ENCODE measurements at regions not wholly inside any gene's neighbourhood (a gene's known extent, or its start where the extent isn't known, plus 50 kb on each side); places are given as distances from the start of the nearest gene placed in this dataset.

GRCh38 chr1:116836099-116836498 is 73.6 kb upstream of the PTGFRN start:
- dilution Hi-C loops (cut with HindIII; ENCODE audit: low sequenced_read_pairs, unreplicated experiment) (no loop called here), intact Hi-C loops (cut with micrococcal nuclease) (no loop called here), in situ Hi-C loops (cut with MboI; ENCODE audit: low sequenced_read_pairs) (loop anchor here (5.0 kb wide), 1 partner anchor 51 kb away; no protein-coding TSS in a partner anchor)
- Histone ChIP-seq H2BK20ac (ENCODE audit: low read depth, low read length) (no peak overlapping the region), H3K79me1 (ENCODE audit: low read depth in 1 of 2, low read length in 2 of 2) (no peaks in the 10 kb centered on the region), H3K9me3 (ENCODE audit: control insufficient read depth, insufficient read depth, low read length) (no peaks in the 10 kb centered on the region), H3K4me3 (ENCODE audit: insufficient read depth, low read depth, low read length) (no peak overlapping the region), H3K36me3 (ENCODE audit: control insufficient read depth, insufficient read depth, low read length) (no peaks in the 10 kb centered on the region), H3K9ac (ENCODE audit: low read depth, low read length) (no peak overlapping the region), H4K20me1 (ENCODE audit: insufficient read depth, low read length) (no peaks in the 10 kb centered on the region), H3K9me1 (ENCODE audit: insufficient read depth, low read length) (no peaks in the 10 kb centered on the region), H2AFZ (replicated peaks; ENCODE audit: low read length, poor library complexity) (no peak overlapping the region), H2BK15ac (ENCODE audit: low read depth, low read length) (no peak overlapping the region), H3K23ac (ENCODE audit: low read depth, low read length) (no peak overlapping the region), H2AK9ac (replicated peaks; ENCODE audit: low read depth, low read length, poor library complexity) (no peak overlapping the region), H3K14ac (replicated peaks; ENCODE audit: low read depth, low read length) (no peak overlapping the region), H3K4me2 (ENCODE audit: low read depth, low read length) (no peak overlapping the region), H3K4ac (ENCODE audit: low read depth, low read length) (no peak overlapping the region), H4K91ac (ENCODE audit: insufficient read depth, low read depth, low read length) (no peak overlapping the region), H4K8ac (ENCODE audit: low read depth in 2 of 2, low read length in 2 of 2) (no peak overlapping the region), H3K4me1 (ENCODE audit: control insufficient read depth, insufficient read depth, low read length) (no peaks in the 10 kb centered on the region), H3K27me3 (ENCODE audit: control insufficient read depth, insufficient read depth, low read length) (peaks cover 5% of the 10 kb centered on the region; the same call in 1 of the 2 replicates), H2BK120ac (ENCODE audit: low read depth, low read length) (no peak overlapping the region), H3K56ac (ENCODE audit: extremely low read depth, insufficient read depth, low read length) (no peak overlapping the region), H2AK5ac (ENCODE audit: low read depth, low read length) (no peak overlapping the region), H2BK5ac (ENCODE audit: low read depth, low read length, poor library complexity, severe bottlenecking) (no peak overlapping the region), H4K5ac (ENCODE audit: low read depth, low read length) (no peak overlapping the region), H3K18ac (ENCODE audit: low read depth, low read length) (no peak overlapping the region), H3K27ac (ENCODE audit: insufficient read depth, low read length) (no peak overlapping the region)
- no peak for TF ChIP-seq CEBPB (IDR thresholded peaks at IDR 0.05; ENCODE audit: low read depth, low read length)
- no peak for TF ChIP-seq POLR2A (IDR thresholded peaks at IDR 0.05; ENCODE audit: low read depth, low read length)
- TF ChIP-seq RCOR1 (IDR thresholded peaks at IDR 0.05; ENCODE audit: insufficient replicate concordance, low read length) = no peak
- no peak for TF ChIP-seq MAZ (IDR thresholded peaks at IDR 0.05; ENCODE audit: borderline replicate concordance, low read depth, low read length)
- TF ChIP-seq MAFK (IDR thresholded peaks at IDR 0.05; ENCODE audit: low read depth, low read length) = no peak
- no peak for TF ChIP-seq FOS (IDR thresholded peaks at IDR 0.05; ENCODE audit: low read depth, low read length)
- TF ChIP-seq, protein P1, sequence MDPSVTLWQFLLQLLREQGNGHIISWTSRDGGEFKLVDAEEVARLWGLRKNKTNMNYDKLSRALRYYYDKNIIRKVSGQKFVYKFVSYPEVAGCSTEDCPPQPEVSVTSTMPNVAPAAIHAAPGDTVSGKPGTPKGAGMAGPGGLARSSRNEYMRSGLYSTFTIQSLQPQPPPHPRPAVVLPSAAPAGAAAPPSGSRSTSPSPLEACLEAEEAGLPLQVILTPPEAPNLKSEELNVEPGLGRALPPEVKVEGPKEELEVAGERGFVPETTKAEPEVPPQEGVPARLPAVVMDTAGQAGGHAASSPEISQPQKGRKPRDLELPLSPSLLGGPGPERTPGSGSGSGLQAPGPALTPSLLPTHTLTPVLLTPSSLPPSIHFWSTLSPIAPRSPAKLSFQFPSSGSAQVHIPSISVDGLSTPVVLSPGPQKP (IDR thresholded peaks at IDR 0.05; ENCODE audit: borderline replicate concordance, low read depth, low read length) = no peak
- no peak for TF ChIP-seq NFE2L2 (IDR thresholded peaks at IDR 0.05; ENCODE audit: low read depth, low read length)
- TF ChIP-seq, protein P2, sequence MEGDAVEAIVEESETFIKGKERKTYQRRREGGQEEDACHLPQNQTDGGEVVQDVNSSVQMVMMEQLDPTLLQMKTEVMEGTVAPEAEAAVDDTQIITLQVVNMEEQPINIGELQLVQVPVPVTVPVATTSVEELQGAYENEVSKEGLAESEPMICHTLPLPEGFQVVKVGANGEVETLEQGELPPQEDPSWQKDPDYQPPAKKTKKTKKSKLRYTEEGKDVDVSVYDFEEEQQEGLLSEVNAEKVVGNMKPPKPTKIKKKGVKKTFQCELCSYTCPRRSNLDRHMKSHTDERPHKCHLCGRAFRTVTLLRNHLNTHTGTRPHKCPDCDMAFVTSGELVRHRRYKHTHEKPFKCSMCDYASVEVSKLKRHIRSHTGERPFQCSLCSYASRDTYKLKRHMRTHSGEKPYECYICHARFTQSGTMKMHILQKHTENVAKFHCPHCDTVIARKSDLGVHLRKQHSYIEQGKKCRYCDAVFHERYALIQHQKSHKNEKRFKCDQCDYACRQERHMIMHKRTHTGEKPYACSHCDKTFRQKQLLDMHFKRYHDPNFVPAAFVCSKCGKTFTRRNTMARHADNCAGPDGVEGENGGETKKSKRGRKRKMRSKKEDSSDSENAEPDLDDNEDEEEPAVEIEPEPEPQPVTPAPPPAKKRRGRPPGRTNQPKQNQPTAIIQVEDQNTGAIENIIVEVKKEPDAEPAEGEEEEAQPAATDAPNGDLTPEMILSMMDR (conservative IDR thresholded peaks at IDR 0.05; ENCODE audit: low read depth, low read length) = no peak
- TF ChIP-seq RAD21 (IDR thresholded peaks at IDR 0.05; ENCODE audit: low read length) = no peak
- no peak for TF ChIP-seq CHD1 (IDR thresholded peaks at IDR 0.05; ENCODE audit: low read depth, low read length)
- TF ChIP-seq RFX5 (IDR thresholded peaks at IDR 0.05; ENCODE audit: low read depth, low read length) = no peak
- no peak for TF ChIP-seq USF2 (IDR thresholded peaks at IDR 0.05; ENCODE audit: low read depth, low read length)
- TF ChIP-seq MXI1 (IDR thresholded peaks at IDR 0.05; ENCODE audit: borderline replicate concordance, low read depth, low read length) = no peak
- TF ChIP-seq BHLHE40 (IDR thresholded peaks at IDR 0.05; ENCODE audit: low read depth, low read length) = no peak
- no peak for TF ChIP-seq SMC3 (IDR thresholded peaks at IDR 0.05; ENCODE audit: low read depth, low read length)
- ATAC-seq (ENCODE audit: low read depth) (no peak), DNase-seq (no peak)
- CTCF ChIA-PET = no interaction called here
- WGBS, 2 experiments (ENCODE audit: extremely low coverage in 2 of 2, insufficient read length in 1 of 2) = no CpG with 5 or more reads among the region's 1 CpG
- POLR2A ChIA-PET (ENCODE audit: unreplicated experiment) = no interaction called here
- no TSS peak for BruUV-seq (replicated peaks)

Data from IMR-90 (cell line).